A204.1 (cell line): ENCODE measurements at regions not wholly inside any gene's neighbourhood (a gene's known extent, or its start where the extent isn't known, plus 50 kb on each side); places are given as distances from the start of the nearest gene placed in this dataset.
"Not testable (repeated sequence)": the region's sequence is repeated elsewhere in the genome, so short reads cannot be mapped to it uniquely, and the experiment has no call there.

Experiments
- FAIRE-seq: peaks from 2 replicates; lab custom pipeline; 2012; peaks lifted over from hg19 to GRCh38; lab: Jason Lieb, UNC

- FAIRE-seq, result not testable (repeated sequence)
Measured at GRCh38 chr2:166743482-166743881, 144.8 kb upstream of the XIRP2 start.

- no peak for FAIRE-seq
Measured at GRCh38 chr2:166727095-166727494, 161.2 kb upstream of the XIRP2 start.

- no peak for FAIRE-seq
Measured at GRCh38 chr2:166725927-166726924, 162.1 kb upstream of the XIRP2 start.

- FAIRE-seq, result no peak
Measured at GRCh38 chr2:166716968-166717367, 171.3 kb upstream of the XIRP2 start.

GRCh38 chr2:166700079-166700478 is 188.2 kb upstream of the XIRP2 start:
- peak; percentile 83 for FAIRE-seq

GRCh38 chr2:166695154-166695553 is 193.1 kb upstream of the XIRP2 start:
- peak; percentile 77 for FAIRE-seq

- FAIRE-seq, result not testable (repeated sequence)
Measured at GRCh38 chr2:166686057-166686456, 192.0 kb upstream of the SCN7A start.

GRCh38 chr2:166677996-166678395 is 183.9 kb upstream of the SCN7A start:
- no peak for FAIRE-seq

- no peak for FAIRE-seq
Measured at GRCh38 chr2:166676716-166677115, 182.7 kb upstream of the SCN7A start.

GRCh38 chr2:166675553-166675952 is 181.5 kb upstream of the SCN7A start:
- FAIRE-seq, result no peak

- no peak for FAIRE-seq
Measured at GRCh38 chr2:166673986-166674385, 179.9 kb upstream of the SCN7A start.

- FAIRE-seq, result no peak
Measured at GRCh38 chr2:166671801-166672200, 177.8 kb upstream of the SCN7A start.

GRCh38 chr2:166671235-166671634 is 177.2 kb upstream of the SCN7A start:
- FAIRE-seq, result no peak

- no peak for FAIRE-seq
Measured at GRCh38 chr2:166665991-166666940, 172.2 kb upstream of the SCN7A start.

GRCh38 chr2:166661824-166662223 is 167.8 kb upstream of the SCN7A start:
- FAIRE-seq, result no peak

- no peak for FAIRE-seq
Measured at GRCh38 chr2:166661391-166661790, 167.3 kb upstream of the SCN7A start.

- no peak for FAIRE-seq
Measured at GRCh38 chr2:166658901-166659300, 164.9 kb upstream of the SCN7A start.

GRCh38 chr2:166653185-166653813 is 159.2 kb upstream of the SCN7A start:
- no peak for FAIRE-seq

GRCh38 chr2:166651991-166652390 is 157.9 kb upstream of the SCN7A start:
- FAIRE-seq, result no peak

GRCh38 chr2:166651080-166651675 is 157.1 kb upstream of the SCN7A start:
- no peak for FAIRE-seq

GRCh38 chr2:166647935-166648334 is 153.9 kb upstream of the SCN7A start:
- no peak for FAIRE-seq

- FAIRE-seq, result no peak
Measured at GRCh38 chr2:166643980-166644379, 149.9 kb upstream of the SCN7A start.
